ENCODE measurements at regions not wholly inside any gene's neighbourhood (a gene's known extent, or its start where the extent isn't known, plus 50 kb on each side); places are given as distances from the start of the nearest gene placed in this dataset.
"Not testable (repeated sequence)": the region's sequence is repeated elsewhere in the genome, so short reads cannot be mapped to it uniquely, and the experiment has no call there.

GRCh38 chr6:4449409-4449808, 314.0 kb upstream of the ECI2 start:
- no peak for DNase-seq

DNA sequence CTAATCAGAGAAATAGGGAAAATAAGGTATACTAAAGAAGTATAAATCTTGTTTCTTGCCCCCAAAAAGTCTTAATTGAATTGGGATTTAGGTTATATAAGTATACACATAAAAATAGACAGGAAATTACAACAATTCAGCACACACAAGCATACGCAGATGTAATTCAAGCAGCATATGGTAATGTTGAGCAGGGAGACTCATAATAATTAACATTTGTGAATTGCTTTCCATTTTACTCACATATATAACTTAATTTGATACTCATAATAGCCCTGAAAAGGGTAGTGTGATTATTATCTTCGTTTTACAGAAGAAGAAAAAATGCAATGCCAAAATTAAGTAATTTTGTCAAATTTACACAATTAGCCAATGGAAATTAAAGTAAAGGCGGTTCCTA, 313.5 kb upstream of the ECI2 start:
- no peak for DNase-seq

DNA sequence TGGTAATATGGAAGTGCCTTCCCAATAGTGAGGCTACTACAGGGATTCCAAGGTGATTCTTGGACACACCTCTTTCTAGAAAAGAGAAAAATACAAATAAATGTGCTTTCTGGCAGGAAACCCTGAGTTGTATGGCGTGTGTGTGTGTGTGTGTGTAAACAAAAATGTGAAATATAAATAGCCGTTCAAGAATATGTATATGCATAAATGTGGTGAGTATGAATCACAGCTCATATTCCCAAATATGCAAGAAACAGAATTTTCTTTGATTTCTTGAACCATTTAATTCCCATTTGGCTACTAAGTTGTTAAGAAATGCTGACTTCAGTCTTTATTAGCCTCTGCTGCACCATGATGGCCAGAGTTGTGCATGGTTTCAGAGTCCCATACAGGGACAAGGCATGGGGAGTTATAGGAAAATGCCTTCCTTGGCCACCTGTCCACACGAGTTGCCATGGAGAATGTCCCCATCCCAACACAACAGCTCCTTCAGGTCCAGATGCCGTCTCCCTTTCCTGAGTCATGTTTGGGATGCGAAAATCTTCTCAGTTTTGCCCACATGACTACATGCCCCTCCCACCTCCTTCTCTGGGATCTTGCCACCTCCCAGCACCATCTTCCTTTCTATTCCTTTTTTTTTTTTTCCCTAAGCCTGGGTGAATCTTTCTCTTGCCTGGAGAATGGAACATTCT, 312.4 kb upstream of the ECI2 start:
- no peak for DNase-seq

GRCh38 chr6:4446982-4447381, 311.6 kb upstream of the ECI2 start:
- DNase-seq = no peak

GRCh38 chr6:4441981-4442434, 306.6 kb upstream of the ECI2 start:
- no peak for DNase-seq

GRCh38 chr6:4439159-4439558, 303.8 kb upstream of the ECI2 start:
- DNase-seq = no peak

GRCh38 chr6:4437342-4437741, 302.0 kb upstream of the ECI2 start:
- DNase-seq = no peak

- no peak for DNase-seq
These were observed 300.6 kb upstream of the ECI2 start for GRCh38 chr6:4435981-4436445.

DNA sequence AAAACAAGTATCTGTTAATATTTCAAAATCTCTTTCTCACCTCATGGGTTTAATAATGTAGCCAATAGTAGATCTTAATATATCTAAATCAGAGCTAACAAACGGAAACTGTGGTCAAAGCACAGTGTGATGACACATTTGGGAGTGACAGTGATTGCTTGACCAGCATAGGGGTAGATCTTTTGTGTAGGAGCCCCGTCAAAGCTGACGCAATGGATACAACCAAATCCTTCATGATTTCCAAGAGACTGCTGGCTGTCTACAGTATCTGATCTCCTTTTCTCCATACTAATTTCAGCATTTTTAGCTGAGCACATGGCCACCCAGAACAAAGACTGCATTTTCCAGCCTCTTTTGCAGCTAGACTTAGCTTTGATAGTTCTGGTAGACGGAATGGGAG, 299.3 kb upstream of the ECI2 start:
- no peak for DNase-seq

GRCh38 chr6:4433199-4433598, 297.8 kb upstream of the ECI2 start:
- no peak for DNase-seq

DNA sequence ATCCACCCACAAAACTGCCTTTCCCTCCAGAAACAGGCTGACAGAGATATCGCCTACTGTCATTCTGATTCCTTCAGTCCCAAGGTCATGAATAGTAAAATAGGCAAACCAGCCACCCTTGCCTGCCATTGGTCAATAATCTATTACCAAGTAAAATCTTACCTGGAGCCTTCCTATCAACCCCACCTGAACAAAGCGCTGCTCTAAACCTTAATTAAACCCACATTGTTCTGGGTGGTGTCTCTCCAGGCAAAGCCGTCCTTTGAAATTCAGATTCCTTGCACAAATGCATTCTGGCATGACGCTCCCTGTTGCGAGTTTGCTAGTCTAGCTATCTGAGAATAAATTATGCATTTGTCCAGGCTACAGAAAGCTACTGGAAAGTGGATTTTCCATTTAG, 291.6 kb upstream of the ECI2 start:
- DNase-seq = no peak

DNA sequence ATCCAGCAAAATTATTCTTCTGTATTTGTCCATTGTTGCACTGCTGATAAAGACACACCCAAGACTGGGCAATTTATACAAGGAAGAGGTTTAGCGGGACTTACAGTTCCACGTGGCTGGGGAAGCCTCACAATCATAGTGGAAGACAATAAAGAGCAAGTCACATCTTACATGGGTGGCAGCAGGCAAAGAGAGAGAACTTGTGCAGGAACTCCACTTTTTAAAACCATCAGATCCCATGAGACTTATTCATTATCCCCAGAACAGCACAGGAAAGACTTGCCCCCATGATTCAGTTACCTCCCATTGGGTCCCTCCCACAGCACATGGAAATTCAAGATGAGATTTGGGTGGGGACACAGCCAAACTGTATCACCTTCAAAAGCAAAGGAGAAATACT, 286.5 kb upstream of the ECI2 start:
- no peak for DNase-seq

DNA sequence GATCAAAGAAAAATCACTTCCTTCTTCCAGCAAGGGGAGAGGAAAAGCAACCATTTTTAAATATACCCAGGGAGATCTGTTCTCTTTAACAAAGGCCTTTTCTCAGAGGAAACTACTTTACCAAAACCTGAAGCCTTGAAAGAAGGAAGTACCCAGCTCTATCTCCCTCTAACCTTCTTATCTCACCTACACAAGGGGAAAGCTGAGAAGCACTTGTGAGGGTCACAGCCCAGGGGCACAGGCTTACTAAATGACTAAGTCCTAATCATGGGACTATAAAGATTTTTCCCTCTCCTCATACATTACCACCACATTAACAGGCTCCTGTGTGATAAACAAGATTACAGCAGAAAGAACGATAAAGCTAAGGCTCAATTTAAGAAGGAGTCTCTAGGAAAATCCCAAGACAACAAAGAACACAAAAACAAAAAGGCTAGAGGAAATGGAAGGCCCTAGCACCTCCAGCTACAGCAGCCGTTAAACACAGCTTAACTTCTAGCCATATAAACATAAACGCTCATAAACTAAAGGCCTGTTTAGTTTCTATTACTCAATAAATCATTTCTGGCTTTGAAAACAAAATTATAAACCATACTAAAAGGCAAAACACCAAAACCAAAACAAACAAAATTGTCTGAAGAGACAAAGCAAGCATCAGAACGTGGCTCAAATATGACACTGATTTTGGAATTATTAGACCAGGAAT, 284.9 kb upstream of the ECI2 start:
- DNase-seq = no peak

DNA sequence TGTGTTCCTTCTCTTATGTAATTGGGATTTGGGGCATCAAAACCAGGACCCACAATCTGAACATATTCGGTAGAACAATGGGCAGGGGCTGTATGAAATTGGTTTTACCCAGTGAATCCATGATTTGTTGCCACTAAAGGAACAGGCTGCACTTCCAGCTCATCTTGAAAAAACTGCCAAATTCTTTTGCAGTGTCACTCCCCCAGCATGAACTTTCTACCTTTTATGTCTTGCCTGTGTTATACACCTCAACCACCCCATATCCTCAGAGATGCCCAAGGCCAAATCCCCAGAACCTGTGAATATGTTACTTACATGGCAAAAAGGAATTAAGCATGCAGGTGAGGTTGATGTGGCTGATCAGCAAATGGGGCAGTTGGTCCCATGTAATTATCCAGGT, 280.2 kb upstream of the ECI2 start:
- no peak for DNase-seq

DNA sequence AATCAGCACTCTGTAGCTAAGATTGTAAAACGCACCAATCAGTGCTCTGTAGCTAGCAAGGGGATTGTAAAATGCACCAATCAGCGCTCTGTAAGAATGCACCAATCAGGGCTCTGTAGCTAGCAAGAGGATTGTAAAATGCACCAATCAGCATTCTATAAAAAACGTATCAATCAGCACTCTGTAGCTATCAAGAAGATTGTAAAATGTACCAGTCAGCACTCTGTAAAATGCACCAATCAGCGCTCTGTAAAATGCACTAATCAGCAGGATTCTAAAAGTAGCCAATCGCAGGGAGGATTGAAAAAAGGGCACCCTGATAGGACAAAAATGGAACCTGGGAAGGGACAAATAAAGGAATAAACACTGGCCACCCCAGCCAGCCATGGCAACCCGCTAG, 278.7 kb upstream of the ECI2 start:
- not testable (repeated sequence) for DNase-seq

GRCh38 chr6:4413073-4413472, 277.7 kb upstream of the ECI2 start:
- no peak for DNase-seq

GRCh38 chr6:4412488-4412887, 277.1 kb upstream of the ECI2 start:
- no peak for DNase-seq

- DNase-seq = no peak
These were observed 276.7 kb upstream of the ECI2 start for GRCh38 chr6:4412077-4412476.

DNA sequence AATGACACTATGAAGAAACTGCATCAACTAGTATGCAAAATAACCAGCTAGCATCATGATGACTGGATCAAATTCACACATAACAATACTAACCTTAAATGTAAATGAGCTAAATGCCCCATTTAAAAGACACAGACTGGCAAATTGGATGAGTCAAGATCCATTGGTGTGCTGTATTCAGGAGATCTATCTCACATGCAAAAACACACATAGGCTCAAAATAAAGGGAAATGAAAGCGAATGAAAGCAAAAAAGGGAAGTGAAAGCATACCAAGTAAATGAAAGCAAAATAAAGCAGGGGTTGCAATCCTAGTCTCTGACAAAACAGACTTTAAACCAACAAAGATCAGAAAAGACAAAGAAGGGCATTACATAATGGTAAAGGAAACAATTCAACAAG, 272.3 kb upstream of the ECI2 start:
- not testable (repeated sequence) for DNase-seq

DNA sequence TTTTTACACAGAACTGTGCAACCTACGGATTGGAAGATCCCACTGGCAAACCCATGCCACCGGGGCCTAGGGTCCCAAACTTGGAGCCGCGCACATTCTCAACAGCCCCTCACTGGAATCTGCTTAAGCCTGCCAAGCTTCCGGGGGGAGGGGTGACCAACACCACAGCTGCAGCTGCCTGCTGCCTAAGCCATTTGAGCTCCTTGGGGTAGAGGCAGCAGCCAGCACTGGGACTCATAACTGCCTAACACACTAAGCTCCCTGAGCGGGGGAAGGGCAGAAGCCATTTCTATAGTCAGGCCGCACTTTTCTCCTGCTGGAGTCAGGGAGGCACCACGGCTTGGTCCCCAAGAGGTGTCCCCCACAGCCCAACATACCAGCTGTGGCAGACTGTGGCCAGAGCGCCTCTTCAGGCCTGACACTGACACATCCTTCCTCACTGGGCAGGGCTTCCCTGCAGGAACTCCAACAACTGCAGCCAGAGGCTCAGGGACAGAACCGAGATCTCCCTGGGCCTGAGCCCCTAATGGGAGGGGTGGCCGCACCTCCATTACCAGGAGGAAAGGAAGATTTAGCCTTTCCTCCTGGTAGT, 270.3 kb upstream of the ECI2 start:
- DNase-seq = no peak

DNA sequence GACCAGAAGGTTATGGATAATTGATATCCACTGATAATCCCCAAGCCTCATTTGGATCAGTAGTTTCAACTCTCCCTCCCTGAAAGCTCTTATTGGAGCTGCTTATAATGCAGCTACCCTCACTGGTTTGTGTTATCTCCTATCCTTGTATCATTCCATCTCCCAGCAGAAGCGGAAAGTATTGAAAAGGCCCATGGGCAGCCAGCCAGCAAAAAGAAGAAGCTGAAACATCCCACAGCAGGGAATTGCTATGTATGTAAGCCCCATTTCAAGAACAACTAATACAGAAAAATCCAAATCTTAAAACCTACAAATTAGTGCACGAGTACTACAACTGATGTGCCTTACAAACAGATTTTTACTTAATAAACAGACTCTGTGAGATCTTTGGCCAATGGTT, 269.0 kb upstream of the ECI2 start:
- no peak for DNase-seq

DNA sequence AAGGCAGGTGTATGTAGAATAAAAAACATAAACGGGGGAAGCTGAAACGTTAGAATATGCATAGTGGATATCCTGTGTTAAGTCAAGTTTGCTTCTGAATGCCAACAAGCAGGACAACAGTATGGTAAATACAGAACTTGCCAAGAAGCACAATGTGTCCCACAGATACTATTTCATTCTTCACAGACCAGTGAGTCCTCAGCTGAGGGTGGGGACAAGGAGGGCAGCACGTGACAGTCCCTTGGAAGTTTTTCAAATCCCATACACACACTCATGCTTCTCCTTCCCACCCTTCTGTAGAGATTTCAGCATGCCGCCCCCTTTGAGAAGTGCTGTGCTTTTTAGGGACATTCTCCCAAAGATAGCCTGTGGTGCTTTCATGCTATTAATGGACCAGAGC, 268.5 kb upstream of the ECI2 start:
- no peak for DNase-seq

- no peak for DNase-seq
These were observed 267.8 kb upstream of the ECI2 start for GRCh38 chr6:4403023-4403752.
